ENCODE measurements at regions not wholly inside any gene's neighbourhood (a gene's known extent, or its start where the extent isn't known, plus 50 kb on each side); places are given as distances from the start of the nearest gene placed in this dataset.

GRCh38 chr5:19179571-19179970 is 808.4 kb downstream of the CDH18 start (continued):
- no peak for TF ChIP-seq NFE2L1 (CRISPR knock-in tag; IDR thresholded peaks at IDR 0.05; ENCODE audit: borderline replicate concordance)
- no peak for TF ChIP-seq HCFC1 (IDR thresholded peaks at IDR 0.05; ENCODE audit: low read depth, low read length)
- no peak for TF ChIP-seq SRF (IDR thresholded peaks at IDR 0.05; ENCODE audit: low read depth, low read length)
- no peak for TF ChIP-seq ZNF549 (CRISPR knock-in tag; IDR thresholded peaks at IDR 0.05)
- TF ChIP-seq ZNF788 (CRISPR knock-in tag; IDR thresholded peaks at IDR 0.05; ENCODE audit: borderline replicate concordance) = no peak
- no peak for TF ChIP-seq ISL2 (CRISPR knock-in tag; IDR thresholded peaks at IDR 0.05)

- BruUV-seq (replicated peaks) = no TSS peak
- ChIA-PET POLR2A (no interaction called here), CTCF (ENCODE audit: low intra/inter-chr PET ratio, low total read pairs) (no interaction called here)
- no peaks in the 10 kb centered on the region; a peak in 1 of 5 replicates for H3K27me3 ChIP-seq (ENCODE audit: control insufficient read depth in 1 of 2, insufficient read depth in 2 of 2, low read length in 2 of 2)
- 5% methylated on average over 2 of the region's 2 CpGs for WGBS (ENCODE audit: low lambda C conversion rate)
- no peaks in the 10 kb centered on the region for H4K20me1 ChIP-seq (ENCODE audit: insufficient read depth, low read length)
- H3K27ac ChIP-seq (ENCODE audit: extremely low read length, insufficient read depth, low read length) = no peak overlapping the region
- H3K9me3 ChIP-seq (ENCODE audit: low read length) = peaks cover 37% of the 10 kb centered on the region
- intact Hi-C loops (cut with micrococcal nuclease; ENCODE audit: unreplicated experiment) = no loop called here
- in situ Hi-C loops (cut with HindIII; ENCODE audit: extremely low pct_ligation_motif_present, low pct_unique_long_range_greater_than_20kb) = no loop called here
- FAIRE-seq (no peak), DNase-seq (ENCODE audit: low spot score) (no peak), ATAC-seq (no peak)
- no peak overlapping the region for H3K9ac ChIP-seq (ENCODE audit: insufficient read depth, low read depth, low read length)
- H3K4me3 ChIP-seq (replicated peaks in 1 of 3; ENCODE audit: insufficient read depth in 1 of 3, low read depth in 2 of 3, low read length in 3 of 3) = no peak overlapping the region
- TF ChIP-seq KDM5A (IDR thresholded peaks at IDR 0.05; ENCODE audit: borderline replicate concordance, low read length) = no peak
- TF ChIP-seq ZNF790 (CRISPR knock-in tag; IDR thresholded peaks at IDR 0.05; ENCODE audit: borderline replicate concordance) = no peak
- no peak for TF ChIP-seq CBFB (CRISPR knock-in tag; IDR thresholded peaks at IDR 0.05)
- H3K4me2 ChIP-seq (ENCODE audit: low read depth, low read length) = no peak overlapping the region
- H2AFZ ChIP-seq (ENCODE audit: low read length) = no peak overlapping the region
- no peaks in the 10 kb centered on the region for H3K79me2 ChIP-seq (ENCODE audit: insufficient read depth, low read length)
- H3K4me1 ChIP-seq (ENCODE audit: insufficient read depth, low read length) = no peaks in the 10 kb centered on the region
- no peaks in the 10 kb centered on the region for H3K36me3 ChIP-seq (replicated peaks in 1 of 2; ENCODE audit: control insufficient read depth in 1 of 2, insufficient read depth in 2 of 2, low read length in 2 of 2)
Measured at GRCh38 chr5:19189176-19189575, 798.8 kb downstream of the CDH18 start.

- FAIRE-seq (no peak), ATAC-seq (no peak), DNase-seq (ENCODE audit: low spot score) (no peak)
- no TSS peak for BruUV-seq (replicated peaks)
- Histone ChIP-seq H3K4me2 (ENCODE audit: low read depth, low read length) (no peak overlapping the region), H3K27me3 (ENCODE audit: control insufficient read depth in 1 of 2, insufficient read depth in 2 of 2, low read length in 2 of 2) (no peaks in the 10 kb centered on the region; a peak in 1 of 5 replicates), H2AFZ (ENCODE audit: low read length) (no peak overlapping the region), H3K9me3 (ENCODE audit: low read length) (peaks cover 13% of the 10 kb centered on the region), H3K4me3 (replicated peaks in 1 of 3; ENCODE audit: insufficient read depth in 1 of 3, low read depth in 2 of 3, low read length in 3 of 3) (no peak overlapping the region), H3K4me1 (ENCODE audit: insufficient read depth, low read length) (no peaks in the 10 kb centered on the region), H4K20me1 (ENCODE audit: insufficient read depth, low read length) (no peaks in the 10 kb centered on the region), H3K9ac (ENCODE audit: insufficient read depth, low read depth, low read length) (no peak overlapping the region), H3K27ac (ENCODE audit: extremely low read length, insufficient read depth, low read length) (no peak overlapping the region), H3K79me2 (ENCODE audit: insufficient read depth, low read length) (no peaks in the 10 kb centered on the region), H3K36me3 (replicated peaks in 1 of 2; ENCODE audit: control insufficient read depth in 1 of 2, insufficient read depth in 2 of 2, low read length in 2 of 2) (no peaks in the 10 kb centered on the region)
- ChIA-PET CTCF (ENCODE audit: low intra/inter-chr PET ratio, low total read pairs) (no interaction called here), POLR2A (no interaction called here)
- intact Hi-C loops (cut with micrococcal nuclease; ENCODE audit: unreplicated experiment) (no loop called here), in situ Hi-C loops (cut with HindIII; ENCODE audit: extremely low pct_ligation_motif_present, low pct_unique_long_range_greater_than_20kb) (no loop called here)
- 28% methylated on average over 2 of the region's 2 CpGs for WGBS (ENCODE audit: low lambda C conversion rate)
- no peak for TF ChIP-seq NCOA5 (CRISPR knock-in tag; IDR thresholded peaks at IDR 0.05)
- TF ChIP-seq HOXD1 (CRISPR knock-in tag; IDR thresholded peaks at IDR 0.05) = no peak
- TF ChIP-seq TAF15 (IDR thresholded peaks at IDR 0.05; ENCODE audit: low read depth, low read length, poor library complexity, severe bottlenecking) = no peak
- TF ChIP-seq ZNF12 (CRISPR knock-in tag; IDR thresholded peaks at IDR 0.05) = no peak
- no peak for TF ChIP-seq ZNF720 (CRISPR knock-in tag; IDR thresholded peaks at IDR 0.05)
- no peak for TF ChIP-seq ZNF282 (IDR thresholded peaks at IDR 0.05; ENCODE audit: partially characterized antibody)
- TF ChIP-seq HDAC2 (CRISPR knock-in tag; IDR thresholded peaks at IDR 0.05) = no peak
- TF ChIP-seq MBNL3 (CRISPR knock-in tag; conservative IDR thresholded peaks at IDR 0.05) = no peak
- TF ChIP-seq PBX2 (CRISPR knock-in tag; IDR thresholded peaks at IDR 0.05) = no peak
- no peak for TF ChIP-seq ATAD3A (CRISPR knock-in tag; IDR thresholded peaks at IDR 0.05)
- TF ChIP-seq ZNF263 (CRISPR knock-in tag; IDR thresholded peaks at IDR 0.05) = no peak
- TF ChIP-seq THYN1 (CRISPR knock-in tag; IDR thresholded peaks at IDR 0.05; ENCODE audit: borderline replicate concordance, low read depth) = no peak
- no peak for TF ChIP-seq ZNF670 (CRISPR knock-in tag; IDR thresholded peaks at IDR 0.05; ENCODE audit: borderline replicate concordance)
Measured at GRCh38 chr5:19193631-19194030, 794.4 kb downstream of the CDH18 start.

Measured in HepG2 (cell line).